Right atrium auricular region (tissue), 2 donors: ENCODE measurements at regions not wholly inside any gene's neighbourhood (a gene's known extent, or its start where the extent isn't known, plus 50 kb on each side); places are given as distances from the start of the nearest gene placed in this dataset.

Experiments used
- DNase-seq: peaks from one replicate; pipeline ENCODE4 v3.0.0-alpha.2; 2019; ENCODE audit warnings: low spot score
- H3K27ac ChIP-seq, 2 donors: fragments of 200-600 bp; sonication (generic); 1 replicate in 1 of 2; 2 replicates in 1 of 2; pipeline ENCODE4 v1.5.1; 2016 to 2019
- H3K27me3 ChIP-seq, 2 donors: fragments of 200-600 bp; sonication (generic); one replicate each; pipeline versions ENCODE4 v1.5.1 to v1.6.0; 2017 to 2019
- H3K36me3 ChIP-seq: fragments of 200-600 bp; sonication (generic); one replicate; pipeline ENCODE4 v1.5.1; 2016
- H3K4me1 ChIP-seq, 2 donors: fragments of 200-600 bp; sonication (generic); one replicate each; pipeline versions ENCODE4 v1.5.1 to v1.6.0; 2017 to 2019
- H3K4me3 ChIP-seq, 2 donors: fragments of 200-600 bp; sonication (generic); 1 replicate in 1 of 2; 2 replicates in 1 of 2; pipeline ENCODE4 v1.5.1; 2017 to 2019; ENCODE audit warnings: mild to moderate bottlenecking in 1 of 2, moderate library complexity in 1 of 2
- H3K9me3 ChIP-seq, 2 donors: fragments of 200-600 bp; sonication (generic); one replicate each; pipeline ENCODE4 v1.5.1; 2019
- CTCF ChIP-seq, 2 donors: fragments of 200-600 bp; sonication (generic); IDR thresholded peaks; one replicate each; pipeline ENCODE4 v1.5.1; 2019; ENCODE audit warnings: antibody characterized with exemption in 2 of 2

- TF ChIP-seq CTCF (IDR thresholded peaks at IDR 0.05): peak in 1 of 2 donors; percentile 37
- DNase-seq: no peak
These were observed 753.4 kb downstream of the QKI start for GRCh38 chr6:164167873-164168405.

GRCh38 chr6:164166996-164167395, 752.5 kb downstream of the QKI start:
- no peak overlapping the region for H3K4me3 ChIP-seq
- no peaks in the 10 kb centered on the region for H3K4me1 ChIP-seq
- TF ChIP-seq CTCF (IDR thresholded peaks at IDR 0.05): no peak
- no peaks in the 10 kb centered on the region for H3K36me3 ChIP-seq
- H3K9me3 ChIP-seq: no peaks in the 10 kb centered on the region
- H3K27me3 ChIP-seq: no peaks in the 10 kb centered on the region
- no peak for DNase-seq
- no peak overlapping the region for H3K27ac ChIP-seq

More at GRCh38 chr6:164167873-164168405, 753.4 kb downstream of the QKI start:
- Histone ChIP-seq H3K4me1 (no peaks in the 10 kb centered on the region), H3K27me3 (no peaks in the 10 kb centered on the region), H3K4me3 (no peak overlapping the region), H3K9me3 (no peaks in the 10 kb centered on the region), H3K27ac (no peak overlapping the region), H3K36me3 (no peaks in the 10 kb centered on the region)

- no peak for DNase-seq
- no peaks in the 10 kb centered on the region for H3K9me3 ChIP-seq
- TF ChIP-seq CTCF (IDR thresholded peaks at IDR 0.05): no peak
These were observed 752.0 kb downstream of the QKI start for GRCh38 chr6:164166515-164166914.

GRCh38 chr6:164164876-164165275, 750.4 kb downstream of the QKI start:
- H3K27ac ChIP-seq: no peak overlapping the region
- H3K4me3 ChIP-seq: no peak overlapping the region
- H3K9me3 ChIP-seq: no peaks in the 10 kb centered on the region
- TF ChIP-seq CTCF (IDR thresholded peaks at IDR 0.05): no peak
- no peaks in the 10 kb centered on the region for H3K36me3 ChIP-seq
- H3K27me3 ChIP-seq: no peaks in the 10 kb centered on the region
- DNase-seq: no peak
- H3K4me1 ChIP-seq: no peaks in the 10 kb centered on the region

More at GRCh38 chr6:164166515-164166914, 752.0 kb downstream of the QKI start:
- Histone ChIP-seq H3K27ac (no peak overlapping the region), H3K36me3 (no peaks in the 10 kb centered on the region), H3K27me3 (no peaks in the 10 kb centered on the region), H3K4me3 (no peak overlapping the region), H3K4me1 (no peaks in the 10 kb centered on the region)

GRCh38 chr6:164163239-164163638, 748.7 kb downstream of the QKI start:
- Histone ChIP-seq H3K27ac (no peak overlapping the region), H3K4me3 (no peak overlapping the region), H3K27me3 (no peaks in the 10 kb centered on the region), H3K9me3 (no peaks in the 10 kb centered on the region), H3K36me3 (no peaks in the 10 kb centered on the region), H3K4me1 (no peaks in the 10 kb centered on the region)
- no peak for TF ChIP-seq CTCF (IDR thresholded peaks at IDR 0.05)
- DNase-seq: no peak

- no peak for TF ChIP-seq CTCF (IDR thresholded peaks at IDR 0.05)
- Histone ChIP-seq H3K4me1 (no peaks in the 10 kb centered on the region), H3K9me3 (no peaks in the 10 kb centered on the region), H3K36me3 (no peaks in the 10 kb centered on the region), H3K27me3 (no peaks in the 10 kb centered on the region), H3K27ac (no peak overlapping the region), H3K4me3 (no peak overlapping the region)
- no peak for DNase-seq
These were observed 744.5 kb downstream of the QKI start for GRCh38 chr6:164159061-164159460.
